ENCODE measurements at regions not wholly inside any gene's neighbourhood (a gene's known extent, or its start where the extent isn't known, plus 50 kb on each side); places are given as distances from the start of the nearest gene placed in this dataset.

- DNase-seq: no peak
Measured at GRCh38 chr5:135195270-135195608, 161.2 kb upstream of the PITX1 start.

- DNase-seq: no peak
Measured at GRCh38 chr5:135194573-135195269, 160.7 kb upstream of the PITX1 start.

GRCh38 chr5:135194126-135194488 lies 160.1 kb upstream of the PITX1 start:
- DNase-seq: no peak

- no peak for DNase-seq
Measured at GRCh38 chr5:135193213-135194125, 159.4 kb upstream of the PITX1 start.

GRCh38 chr5:135192351-135192750 lies 158.3 kb upstream of the PITX1 start:
- DNase-seq: no peak

- DNase-seq: peak; percentile 30 to 63
Measured at GRCh38 chr5:135191084-135191826, 157.2 kb upstream of the PITX1 start.

- no peak for DNase-seq
Measured at GRCh38 chr5:135190416-135191083, 156.5 kb upstream of the PITX1 start.

- no peak for DNase-seq
Measured at GRCh38 chr5:135189024-135189423, 155.0 kb upstream of the PITX1 start.

GRCh38 chr5:135188233-135188914 lies 154.3 kb upstream of the PITX1 start:
- no peak for DNase-seq

GRCh38 chr5:135186662-135187522 lies 152.9 kb upstream of the PITX1 start:
- DNase-seq: no peak

- no peak for DNase-seq
Measured at GRCh38 chr5:135185481-135186065, 151.5 kb upstream of the PITX1 start.

- no peak for DNase-seq
Measured at GRCh38 chr5:135184646-135185045, 150.6 kb upstream of the PITX1 start.

- DNase-seq: no peak
Measured at GRCh38 chr5:135183464-135183863, 149.4 kb upstream of the PITX1 start.

GRCh38 chr5:135182675-135183074 lies 148.6 kb upstream of the PITX1 start:
- DNase-seq: no peak

- no peak for DNase-seq
Measured at GRCh38 chr5:135181653-135182052, 147.6 kb upstream of the PITX1 start.

GRCh38 chr5:135179308-135179980 lies 145.4 kb upstream of the PITX1 start:
- DNase-seq: peak in 1 of 2 experiments; percentile 11

GRCh38 chr5:135178476-135179155 lies 144.6 kb upstream of the PITX1 start:
- no peak for DNase-seq

- DNase-seq: no peak
Measured at GRCh38 chr5:135177591-135177990, 143.6 kb upstream of the PITX1 start.

- DNase-seq: no peak
Measured at GRCh38 chr5:135176991-135177390, 143.0 kb upstream of the PITX1 start.

Data from NCI-H187 (cell line).